IPS DF 19.7 (cell line): ENCODE measurements at regions not wholly inside any gene's neighbourhood (a gene's known extent, or its start where the extent isn't known, plus 50 kb on each side); places are given as distances from the start of the nearest gene placed in this dataset.

Experiments
- DNase-seq: peaks from one replicate; pipeline ENCODE4 v3.0.0-alpha.2; 2013; ENCODE audit warnings: low read depth, low spot score

DNA sequence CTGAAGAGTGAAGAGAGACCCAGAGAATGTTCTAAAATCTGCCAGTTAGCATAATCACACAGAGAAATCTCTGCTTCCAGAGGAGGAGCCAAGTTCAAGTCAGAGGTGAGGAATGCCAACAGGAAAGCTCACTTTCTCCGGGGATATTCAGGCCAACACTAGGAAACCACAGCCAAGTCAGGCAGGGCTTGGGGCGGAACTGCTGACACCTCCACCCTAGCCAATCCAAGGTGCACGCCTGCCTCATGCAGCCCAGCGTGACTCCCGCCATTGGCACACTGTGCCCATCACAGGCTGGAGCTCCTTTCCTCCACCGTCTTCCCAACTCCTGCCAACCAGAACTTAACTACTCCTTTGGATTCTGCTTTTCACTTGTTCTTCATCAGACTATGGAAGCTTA lies 374.3 kb upstream of the CCDC196 start:
- DNase-seq, result no peak

DNA sequence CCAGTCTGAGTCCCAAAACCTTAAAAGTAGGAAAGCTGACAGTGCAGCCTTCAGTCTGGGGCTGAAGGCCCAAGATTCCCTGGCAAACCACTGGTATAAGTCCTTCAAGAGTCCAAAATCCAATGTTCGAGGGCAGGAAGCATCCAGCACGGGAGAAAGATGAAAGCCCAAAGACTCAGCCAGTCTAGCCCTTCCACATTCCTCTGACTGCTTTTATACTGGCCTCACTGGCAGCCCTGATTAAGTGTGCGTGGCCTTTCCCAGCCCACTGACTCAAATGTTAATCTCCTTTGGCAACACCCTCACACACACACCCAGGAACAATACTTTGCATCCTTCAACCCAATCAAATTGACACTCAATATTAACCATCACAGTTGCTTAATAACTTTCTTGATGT lies 372.1 kb upstream of the CCDC196 start:
- no peak for DNase-seq

DNA sequence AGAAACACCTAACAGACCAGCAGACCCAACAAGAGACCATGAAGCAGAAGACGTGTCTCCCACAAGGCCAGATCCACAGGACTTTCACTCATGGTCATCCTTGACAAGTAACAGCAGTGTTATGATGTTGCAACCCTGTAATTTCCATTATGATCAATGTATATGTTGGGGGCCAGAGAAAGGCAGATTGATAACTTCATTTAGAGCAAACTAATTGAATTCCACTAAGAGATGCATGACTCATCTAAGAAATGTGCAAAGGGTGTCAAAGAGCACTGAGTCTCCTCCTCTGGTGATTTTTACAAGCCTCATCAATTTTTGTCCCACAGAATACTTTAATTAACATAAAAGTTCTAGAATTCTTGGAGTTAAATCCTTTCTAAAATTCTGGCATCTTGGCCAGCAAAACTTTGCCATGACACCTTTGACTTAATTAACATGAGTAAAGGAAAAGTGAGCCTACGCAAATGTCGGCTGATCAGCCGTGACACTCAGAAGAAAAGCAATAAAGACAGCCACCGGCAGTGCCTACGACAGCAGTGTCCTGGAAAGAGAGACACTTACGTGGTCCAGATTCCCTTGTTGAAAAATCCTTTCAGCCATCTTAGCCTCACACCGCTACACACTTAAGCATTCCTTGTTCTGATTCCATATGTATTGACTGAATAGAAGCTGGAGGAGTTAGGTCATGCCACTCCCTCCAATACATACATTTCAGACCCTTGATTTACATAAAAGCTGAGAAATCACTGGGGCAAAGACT lies 370.2 kb upstream of the CCDC196 start:
- DNase-seq, result no peak

DNA sequence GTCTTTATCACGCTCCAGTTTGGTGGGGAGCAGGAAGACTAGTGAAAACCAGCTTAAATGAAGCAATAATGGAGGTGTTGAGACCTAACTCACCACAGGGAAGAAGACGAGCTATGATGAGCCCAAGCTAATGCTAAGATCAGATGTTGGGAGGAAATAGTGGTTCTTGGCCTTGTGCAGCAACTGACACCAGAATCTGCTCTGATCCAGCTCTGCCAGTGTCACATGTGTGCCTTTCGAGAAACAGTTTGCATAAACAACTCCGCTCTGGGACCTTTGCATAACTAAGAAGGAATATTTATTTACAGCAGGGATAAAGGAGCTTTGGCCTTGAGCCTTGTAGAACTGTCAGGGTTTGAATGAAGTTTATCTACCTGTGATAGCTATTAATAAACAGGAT lies 369.4 kb upstream of the CCDC196 start:
- DNase-seq, result no peak

GRCh38 chr14:66117600-66117999 lies 368.6 kb upstream of the CCDC196 start:
- no peak for DNase-seq

DNA sequence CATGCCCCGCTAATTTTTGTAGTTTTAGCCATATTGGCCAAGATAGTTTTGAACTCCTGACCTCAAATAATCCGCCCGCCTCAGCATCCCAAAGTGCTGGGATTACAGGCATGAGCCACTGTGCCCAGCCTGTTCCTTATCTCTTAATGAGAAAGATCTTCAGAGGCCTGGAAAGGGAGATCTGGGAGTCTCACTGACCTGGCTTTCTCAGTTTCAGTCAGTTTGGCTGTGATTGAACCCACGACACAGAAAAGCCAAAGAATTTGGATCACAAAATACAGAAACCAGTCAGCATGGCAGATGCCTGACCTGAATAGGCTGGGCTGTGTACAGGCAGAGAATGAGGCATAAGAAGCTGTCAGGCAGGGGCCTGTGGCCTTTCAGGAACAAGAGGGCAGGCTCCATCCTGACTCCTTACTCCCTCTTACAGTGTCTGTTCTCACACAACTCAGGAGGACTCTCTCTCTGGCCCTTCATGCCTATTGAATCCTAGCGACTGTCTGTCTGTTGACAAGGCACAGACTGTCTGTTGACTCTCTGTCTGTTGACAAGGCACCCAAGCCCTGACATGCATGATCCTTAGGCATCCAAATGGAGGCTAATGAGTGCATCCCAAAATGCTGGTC lies 366.5 kb upstream of the CCDC196 start:
- no peak for DNase-seq

- no peak for DNase-seq
Measured at GRCh38 chr14:66120402-66120801, 365.8 kb upstream of the CCDC196 start.

DNA sequence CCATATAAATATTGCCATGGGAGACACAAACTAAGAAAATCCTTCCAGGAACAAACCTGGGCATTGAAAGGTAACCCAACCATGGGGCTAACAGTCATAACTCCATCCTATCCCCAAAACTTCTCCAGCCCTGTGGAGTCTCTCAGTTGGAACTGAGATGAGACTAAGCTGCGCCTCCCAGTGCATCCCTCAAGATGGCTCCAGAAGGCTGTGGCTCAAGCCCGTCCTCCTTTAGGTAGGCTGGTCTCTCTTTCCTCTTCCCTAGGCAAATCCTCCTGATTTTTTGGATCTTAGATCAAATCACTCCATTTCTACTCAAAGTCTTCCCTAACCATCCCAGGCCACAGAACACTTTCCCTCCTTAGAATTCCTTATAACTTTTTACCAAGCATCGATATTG lies 364.3 kb upstream of the CCDC196 start:
- no peak for DNase-seq

- no peak for DNase-seq
Measured at GRCh38 chr14:66129224-66129623, 356.9 kb upstream of the CCDC196 start.

DNA sequence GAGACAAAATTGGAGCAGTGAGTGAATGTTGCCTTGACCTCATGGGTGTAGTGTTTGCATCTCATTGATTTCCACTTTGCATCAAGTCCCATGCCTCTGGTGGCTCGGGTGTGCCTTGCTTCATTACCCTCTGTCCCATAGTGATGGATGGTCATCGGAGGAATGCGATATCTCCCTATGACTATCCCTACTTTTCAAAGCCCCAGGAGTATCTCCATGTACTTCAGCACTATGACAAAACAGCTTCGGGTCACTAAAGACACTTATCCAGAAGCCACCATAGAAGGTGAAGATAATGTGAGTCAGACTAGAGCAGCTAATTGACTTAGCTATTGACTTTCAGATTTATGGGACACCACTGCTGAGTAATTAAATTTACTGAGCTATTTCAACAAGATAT lies 355.1 kb upstream of the CCDC196 start:
- no peak for DNase-seq

- DNase-seq, result no peak
Measured at GRCh38 chr14:66133666-66134065, 352.5 kb upstream of the CCDC196 start.

DNA sequence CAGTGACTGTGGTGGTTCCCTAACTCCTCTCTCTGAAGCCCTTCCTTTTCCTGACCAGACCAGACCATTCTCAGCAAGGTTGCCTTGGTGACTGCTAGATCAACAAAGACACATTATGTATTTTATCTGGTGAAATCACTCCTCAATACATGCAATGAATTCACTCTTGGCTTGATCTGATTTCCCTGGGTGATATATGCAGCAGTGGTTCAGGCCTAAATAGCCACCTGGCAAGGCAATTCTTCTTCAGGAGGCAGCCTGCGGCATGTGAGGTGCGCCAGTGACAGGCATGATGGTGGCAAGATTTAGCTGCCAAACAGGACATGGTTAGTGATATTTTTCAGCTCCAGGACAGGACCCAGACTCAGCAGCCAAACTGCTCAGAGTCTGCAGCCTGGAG lies 350.3 kb upstream of the CCDC196 start:
- DNase-seq, result no peak

- no peak for DNase-seq
Measured at GRCh38 chr14:66137081-66137480, 349.1 kb upstream of the CCDC196 start.

GRCh38 chr14:66139432-66139831 lies 346.7 kb upstream of the CCDC196 start:
- no peak for DNase-seq

DNA sequence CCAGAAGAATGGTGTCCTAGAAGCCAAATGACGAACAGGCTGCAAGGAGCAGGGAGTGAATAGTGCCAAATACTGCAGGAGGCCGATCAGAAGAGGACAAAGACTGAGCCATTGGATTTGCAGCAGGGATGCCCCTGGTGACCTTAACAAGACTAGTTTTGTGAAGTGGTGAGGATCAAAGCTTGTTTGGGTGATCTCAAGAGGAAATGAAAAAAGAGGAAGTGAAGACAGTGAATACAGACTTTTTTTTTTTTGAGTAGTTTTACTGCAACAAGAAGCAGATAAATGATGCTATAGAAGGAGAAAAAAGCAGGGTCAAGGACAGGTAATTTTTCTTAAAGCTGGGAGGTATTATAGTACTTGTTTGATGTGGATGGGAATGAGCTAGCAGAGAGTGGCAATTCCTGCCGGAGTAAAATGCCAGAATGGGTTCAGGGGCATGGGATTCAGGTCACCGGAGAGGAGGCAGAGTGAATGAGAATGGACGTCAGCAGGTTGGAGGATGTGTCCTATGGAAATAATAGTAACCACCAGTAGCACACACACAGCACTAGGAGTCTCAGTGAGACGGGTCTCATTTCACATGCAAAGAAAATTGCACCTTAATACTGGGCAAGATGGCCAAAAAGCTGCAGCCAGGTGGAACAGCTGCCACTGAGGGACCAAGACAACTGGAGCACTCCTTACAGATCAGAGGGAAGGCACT lies 345.8 kb upstream of the CCDC196 start:
- DNase-seq, result no peak

GRCh38 chr14:66140963-66141362 lies 345.2 kb upstream of the CCDC196 start:
- DNase-seq, result no peak

DNA sequence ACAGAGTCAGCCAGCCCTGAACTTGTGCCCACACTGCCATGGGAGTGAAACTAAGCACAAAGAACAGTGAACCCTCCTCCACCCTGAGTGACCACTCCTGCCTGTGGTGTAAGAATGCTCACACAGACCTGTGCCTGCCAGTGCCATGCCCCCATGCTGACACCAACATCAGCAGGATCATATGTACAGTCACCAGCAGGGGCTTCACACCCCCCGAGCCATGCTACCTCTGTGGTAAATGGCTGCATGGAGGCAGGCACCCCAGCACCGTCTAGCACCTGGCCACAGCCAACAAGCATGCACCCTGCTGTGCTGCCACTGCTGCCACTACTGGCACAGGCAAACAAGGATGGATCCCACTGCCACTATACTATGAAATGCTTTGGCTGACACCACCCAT lies 344.4 kb upstream of the CCDC196 start:
- no peak for DNase-seq

DNA sequence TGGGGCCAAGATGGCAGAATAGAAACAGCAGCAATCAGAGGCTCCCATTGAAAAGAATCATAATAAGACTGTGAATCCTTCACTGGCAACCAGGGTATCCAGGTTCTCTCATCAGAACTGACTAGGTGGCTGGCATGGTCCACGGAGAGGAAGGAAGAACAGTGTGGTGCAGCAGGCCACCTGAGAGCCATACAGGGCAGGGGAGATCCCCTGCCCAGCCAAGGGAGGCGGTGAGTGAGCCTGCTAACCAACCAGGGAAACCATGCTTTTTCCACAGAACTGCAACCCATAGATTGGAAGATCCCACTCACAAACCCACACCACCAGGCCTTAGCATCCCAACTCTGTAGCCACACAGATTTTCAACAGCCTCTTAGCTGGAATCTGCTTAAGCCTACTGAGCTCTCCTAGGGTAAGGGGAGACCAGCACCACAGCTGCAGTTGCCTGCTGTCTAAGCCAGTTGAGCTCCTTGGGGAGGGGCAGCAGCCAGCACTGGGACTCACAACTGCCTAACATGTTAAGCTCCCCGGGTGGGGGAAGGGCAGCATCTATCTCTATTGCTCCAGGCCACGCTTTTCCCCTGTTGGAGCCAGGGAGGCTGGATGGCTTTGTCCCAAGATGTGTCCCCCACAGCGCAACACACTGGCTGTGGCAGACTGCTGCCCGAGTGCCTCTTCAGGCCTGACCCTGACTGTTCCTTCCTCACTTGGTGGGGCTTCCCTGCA lies 342.6 kb upstream of the CCDC196 start:
- DNase-seq, result no peak

- DNase-seq, result no peak
Measured at GRCh38 chr14:66152302-66152701, 333.9 kb upstream of the CCDC196 start.

DNA sequence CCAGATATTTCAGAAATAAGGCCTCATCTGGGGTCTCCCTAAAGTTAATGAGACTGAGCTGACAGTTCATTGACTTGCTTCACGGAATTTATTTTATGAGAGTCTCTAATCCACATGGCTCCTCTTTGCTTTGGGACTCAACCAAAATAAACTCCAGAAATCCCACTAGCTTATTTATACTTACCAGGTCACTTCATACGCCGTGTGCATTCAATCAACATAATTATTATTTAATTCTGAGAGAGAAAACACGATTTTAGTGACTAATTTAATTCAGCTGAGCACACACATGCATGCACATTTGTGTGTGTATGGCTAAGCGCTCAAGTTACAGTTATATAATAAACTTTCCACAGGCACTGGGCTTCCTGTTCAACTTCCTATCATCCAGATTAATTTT lies 333.4 kb upstream of the CCDC196 start:
- DNase-seq, result no peak

- DNase-seq, result no peak
Measured at GRCh38 chr14:66163023-66163422, 323.1 kb upstream of the CCDC196 start.

- DNase-seq, result no peak
Measured at GRCh38 chr14:66165337-66165736, 320.8 kb upstream of the CCDC196 start.
